GM23338 (cell line): ENCODE measurements at regions not wholly inside any gene's neighbourhood (a gene's known extent, or its start where the extent isn't known, plus 50 kb on each side); places are given as distances from the start of the nearest gene placed in this dataset.

Experiments used
- ATAC-seq: fragments of 200-7000 bp; cut with Tn5 transposase; 3 replicates; pipeline ENCODE4 v1.9.1; 2020
- DNase-seq: peaks from one replicate; pipeline ENCODE4 v3.0.0-alpha.2; 2015; ENCODE audit warnings: low spot score
- H2AFZ ChIP-seq: fragments of 200-600 bp; sonication (generic); 2 replicates; pipeline ENCODE4 v1.8.0; 2016; ENCODE audit warnings: antibody characterized with exemption, mild to moderate bottlenecking, moderate library complexity
- H3F3A ChIP-seq: fragments of 200-600 bp; sonication (generic); replicated peaks from 2 replicates; pipeline ENCODE4 v1.8.0; 2017; ENCODE audit warnings: antibody characterized with exemption, mixed run types, low read depth
- H3K27ac ChIP-seq: fragments of 200-600 bp; sonication (generic); 2 replicates; pipeline ENCODE4 v1.6.1; 2016; ENCODE audit warnings: low read depth
- H3K27me3 ChIP-seq: fragments of 200-600 bp; sonication (generic); 2 replicates; pipeline ENCODE4 v1.8.0; 2016; ENCODE audit warnings: mild to moderate bottlenecking, mixed run types, moderate library complexity; ENCODE audit not compliant: insufficient read depth
- H3K36me3 ChIP-seq: fragments of 200-600 bp; sonication (generic); 2 replicates; pipeline ENCODE4 v1.8.0; 2016; ENCODE audit warnings: mild to moderate bottlenecking; ENCODE audit not compliant: insufficient read depth
- H3K4me1 ChIP-seq: fragments of 200-600 bp; sonication (generic); 2 replicates; pipeline ENCODE4 v1.8.0; 2016; ENCODE audit warnings: mild to moderate bottlenecking, moderate library complexity; ENCODE audit not compliant: insufficient read depth
- H3K4me2 ChIP-seq: fragments of 200-600 bp; sonication (generic); 2 replicates; pipeline ENCODE4 v1.7.1; 2017; ENCODE audit warnings: mixed run types
- H3K4me3 ChIP-seq: fragments of 200-600 bp; sonication (generic); 2 replicates; pipeline ENCODE4 v1.6.1; 2016; ENCODE audit warnings: mixed run types
- H3K79me2 ChIP-seq: fragments of 200-600 bp; sonication (generic); replicated peaks from 2 replicates; pipeline ENCODE4 v1.8.0; 2017; ENCODE audit warnings: mild to moderate bottlenecking; ENCODE audit not compliant: insufficient read depth
- H3K9me2 ChIP-seq: fragments of 200-600 bp; sonication (generic); 2 replicates; pipeline ENCODE4 v1.8.0; 2017; ENCODE audit not compliant: insufficient read depth
- H4K20me1 ChIP-seq: fragments of 200-600 bp; sonication (generic); replicated peaks from 2 replicates; pipeline ENCODE4 v1.8.0; 2017; ENCODE audit warnings: mild to moderate bottlenecking; ENCODE audit not compliant: insufficient read depth
- H3K27ac Mint-ChIP-seq: 2 replicates; pipeline ENCODE4 v1.8.0; 2020; ENCODE audit warnings: inconsistent platforms, mild to moderate bottlenecking, moderate library complexity, mixed read lengths
- H3K27me3 Mint-ChIP-seq: 3 replicates; pipeline ENCODE4 v1.8.0; 2022; ENCODE audit warnings: low read depth, mild to moderate bottlenecking, moderate library complexity, mixed read lengths, inconsistent platforms; ENCODE audit not compliant: insufficient read depth, poor library complexity
- H3K36me3 Mint-ChIP-seq: 3 replicates; pipeline ENCODE4 v1.8.0; 2021; ENCODE audit warnings: low read depth, mild to moderate bottlenecking, inconsistent platforms, moderate library complexity, mixed read lengths
- H3K4me1 Mint-ChIP-seq: 3 replicates; pipeline ENCODE4 v1.8.0; 2020; ENCODE audit warnings: mild to moderate bottlenecking, inconsistent platforms, mixed read lengths
- H3K4me3 Mint-ChIP-seq: 3 replicates; pipeline ENCODE4 v1.8.0; 2021; ENCODE audit warnings: moderate library complexity, mild to moderate bottlenecking, inconsistent platforms, mixed read lengths
- H3K9me3 Mint-ChIP-seq: 3 replicates; pipeline ENCODE4 v1.8.0; 2020; ENCODE audit warnings: moderate library complexity, mild to moderate bottlenecking, inconsistent platforms, mixed read lengths
- CREB1 ChIP-seq: fragments of 250-450 bp; sonication (Bioruptor Pico); IDR thresholded peaks from 2 replicates; pipeline ENCODE4 v1.5.0; 2020; ENCODE audit warnings: low read depth, mild to moderate bottlenecking, moderate library complexity
- EZH2 ChIP-seq: fragments of 200-600 bp; sonication (generic); IDR thresholded peaks from one replicate; pipeline ENCODE4 v1.8.0; 2017; ENCODE audit warnings: antibody characterized with exemption, mild to moderate bottlenecking, low read depth; ENCODE audit not compliant: unreplicated experiment
- EZH2phosphoT487 ChIP-seq: fragments of 200-600 bp; sonication (generic); IDR thresholded peaks from one replicate; pipeline ENCODE4 v1.8.1; 2018; ENCODE audit warnings: antibody characterized with exemption; ENCODE audit not compliant: unreplicated experiment
- JUNB ChIP-seq: IDR thresholded peaks from one replicate; pipeline ENCODE4 v1.6.1; 2016; ENCODE audit warnings: antibody characterized with exemption; ENCODE audit not compliant: unreplicated experiment
- NANOG ChIP-seq: IDR thresholded peaks from 2 replicates; pipeline ENCODE4 v1.6.1; 2016; ENCODE audit warnings: antibody characterized with exemption, borderline replicate concordance
- POLR2AphosphoS5 ChIP-seq: IDR thresholded peaks from 2 replicates; pipeline ENCODE4 v1.6.1; 2016; ENCODE audit warnings: antibody characterized with exemption, low read depth
- STAT1 ChIP-seq: IDR thresholded peaks from one replicate; pipeline ENCODE4 v1.6.1; 2016; ENCODE audit warnings: antibody characterized with exemption; ENCODE audit not compliant: unreplicated experiment
- ZNF114 ChIP-seq: fragments of 250-450 bp; sonication (Bioruptor Pico); IDR thresholded peaks from 2 replicates; pipeline ENCODE4 v1.5.0; 2020; ENCODE audit warnings: mild to moderate bottlenecking, moderate library complexity
- ZNF331 ChIP-seq: fragments of 250-450 bp; sonication (Bioruptor Pico); IDR thresholded peaks from 2 replicates; pipeline ENCODE4 v1.5.0; 2020; ENCODE audit warnings: low read depth, mild to moderate bottlenecking, moderate library complexity
- TF ChIP-seq, protein P1 (sequence below): fragments of 250-450 bp; sonication (Bioruptor Pico); IDR thresholded peaks from 2 replicates; pipeline ENCODE4 v1.5.0; 2020; ENCODE audit warnings: mild to moderate bottlenecking, moderate library complexity
- TF ChIP-seq, protein P2 (sequence below): IDR thresholded peaks from one replicate; pipeline ENCODE4 v1.6.1; 2018; ENCODE audit warnings: antibody characterized with exemption; ENCODE audit not compliant: unreplicated experiment
- TF ChIP-seq, protein P3 (sequence below), 2 experiments: fragments of 200-600 bp in 1 of 2; sonication (generic) in 1 of 2; conservative IDR thresholded peaks; 2 replicates each; pipeline versions ENCODE4 v1.5.1 to v1.6.1; 2016 to 2017; ENCODE audit warnings: antibody characterized with exemption in 2 of 2, low read depth in 2 of 2, mild to moderate bottlenecking in 2 of 2, moderate library complexity in 1 of 2
- TF ChIP-seq, protein P4 (sequence below): IDR thresholded peaks from 2 replicates; pipeline ENCODE4 v1.6.1; 2016; ENCODE audit warnings: antibody characterized with exemption

DNA sequence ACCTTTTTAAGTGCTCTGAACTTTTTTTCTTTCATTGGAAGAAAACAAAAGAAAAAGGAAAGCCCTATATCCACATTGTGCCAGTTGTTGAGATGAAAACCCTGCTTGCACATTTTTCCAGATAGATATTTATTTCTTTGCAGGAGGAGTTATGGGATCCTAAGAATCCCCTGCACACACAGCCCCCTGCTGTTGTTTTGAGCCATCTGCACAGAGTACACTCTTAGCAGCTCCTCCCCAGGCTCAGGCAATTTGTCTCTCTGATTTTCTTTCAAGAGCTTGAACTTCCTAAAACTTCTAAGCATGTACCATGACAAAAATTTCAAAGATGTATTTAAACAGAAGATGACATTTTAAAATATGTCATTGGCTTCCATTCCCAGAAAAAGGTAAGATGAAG, 436.9 kb downstream of the METTL4 start:
- peaks cover 6% of the 10 kb centered on the region; the same call in 1 of the 3 replicates for H3K4me1 Mint-ChIP-seq
- Histone ChIP-seq H2AFZ (no peak overlapping the region), H3K4me1 (no peaks in the 10 kb centered on the region), H3K36me3 (no peaks in the 10 kb centered on the region), H4K20me1 (no peaks in the 10 kb centered on the region), H3K27ac (no peak overlapping the region), H3K4me3 (no peak overlapping the region), H3K79me2 (no peaks in the 10 kb centered on the region), H3K27me3 (no peaks in the 10 kb centered on the region), H3K9me2 (no peaks in the 10 kb centered on the region), H3K4me2 (no peak overlapping the region), H3F3A (no peaks in the 10 kb centered on the region)
- no peaks in the 10 kb centered on the region for H3K27me3 Mint-ChIP-seq
- H3K9me3 Mint-ChIP-seq = no peaks in the 10 kb centered on the region
- no peak overlapping the region for H3K4me3 Mint-ChIP-seq
- TF ChIP-seq ZNF331 (CRISPR knock-in tag) = no peak
- TF ChIP-seq NANOG = no peak
- TF ChIP-seq ZNF114 (CRISPR knock-in tag) = no peak
- TF ChIP-seq, protein P1, sequence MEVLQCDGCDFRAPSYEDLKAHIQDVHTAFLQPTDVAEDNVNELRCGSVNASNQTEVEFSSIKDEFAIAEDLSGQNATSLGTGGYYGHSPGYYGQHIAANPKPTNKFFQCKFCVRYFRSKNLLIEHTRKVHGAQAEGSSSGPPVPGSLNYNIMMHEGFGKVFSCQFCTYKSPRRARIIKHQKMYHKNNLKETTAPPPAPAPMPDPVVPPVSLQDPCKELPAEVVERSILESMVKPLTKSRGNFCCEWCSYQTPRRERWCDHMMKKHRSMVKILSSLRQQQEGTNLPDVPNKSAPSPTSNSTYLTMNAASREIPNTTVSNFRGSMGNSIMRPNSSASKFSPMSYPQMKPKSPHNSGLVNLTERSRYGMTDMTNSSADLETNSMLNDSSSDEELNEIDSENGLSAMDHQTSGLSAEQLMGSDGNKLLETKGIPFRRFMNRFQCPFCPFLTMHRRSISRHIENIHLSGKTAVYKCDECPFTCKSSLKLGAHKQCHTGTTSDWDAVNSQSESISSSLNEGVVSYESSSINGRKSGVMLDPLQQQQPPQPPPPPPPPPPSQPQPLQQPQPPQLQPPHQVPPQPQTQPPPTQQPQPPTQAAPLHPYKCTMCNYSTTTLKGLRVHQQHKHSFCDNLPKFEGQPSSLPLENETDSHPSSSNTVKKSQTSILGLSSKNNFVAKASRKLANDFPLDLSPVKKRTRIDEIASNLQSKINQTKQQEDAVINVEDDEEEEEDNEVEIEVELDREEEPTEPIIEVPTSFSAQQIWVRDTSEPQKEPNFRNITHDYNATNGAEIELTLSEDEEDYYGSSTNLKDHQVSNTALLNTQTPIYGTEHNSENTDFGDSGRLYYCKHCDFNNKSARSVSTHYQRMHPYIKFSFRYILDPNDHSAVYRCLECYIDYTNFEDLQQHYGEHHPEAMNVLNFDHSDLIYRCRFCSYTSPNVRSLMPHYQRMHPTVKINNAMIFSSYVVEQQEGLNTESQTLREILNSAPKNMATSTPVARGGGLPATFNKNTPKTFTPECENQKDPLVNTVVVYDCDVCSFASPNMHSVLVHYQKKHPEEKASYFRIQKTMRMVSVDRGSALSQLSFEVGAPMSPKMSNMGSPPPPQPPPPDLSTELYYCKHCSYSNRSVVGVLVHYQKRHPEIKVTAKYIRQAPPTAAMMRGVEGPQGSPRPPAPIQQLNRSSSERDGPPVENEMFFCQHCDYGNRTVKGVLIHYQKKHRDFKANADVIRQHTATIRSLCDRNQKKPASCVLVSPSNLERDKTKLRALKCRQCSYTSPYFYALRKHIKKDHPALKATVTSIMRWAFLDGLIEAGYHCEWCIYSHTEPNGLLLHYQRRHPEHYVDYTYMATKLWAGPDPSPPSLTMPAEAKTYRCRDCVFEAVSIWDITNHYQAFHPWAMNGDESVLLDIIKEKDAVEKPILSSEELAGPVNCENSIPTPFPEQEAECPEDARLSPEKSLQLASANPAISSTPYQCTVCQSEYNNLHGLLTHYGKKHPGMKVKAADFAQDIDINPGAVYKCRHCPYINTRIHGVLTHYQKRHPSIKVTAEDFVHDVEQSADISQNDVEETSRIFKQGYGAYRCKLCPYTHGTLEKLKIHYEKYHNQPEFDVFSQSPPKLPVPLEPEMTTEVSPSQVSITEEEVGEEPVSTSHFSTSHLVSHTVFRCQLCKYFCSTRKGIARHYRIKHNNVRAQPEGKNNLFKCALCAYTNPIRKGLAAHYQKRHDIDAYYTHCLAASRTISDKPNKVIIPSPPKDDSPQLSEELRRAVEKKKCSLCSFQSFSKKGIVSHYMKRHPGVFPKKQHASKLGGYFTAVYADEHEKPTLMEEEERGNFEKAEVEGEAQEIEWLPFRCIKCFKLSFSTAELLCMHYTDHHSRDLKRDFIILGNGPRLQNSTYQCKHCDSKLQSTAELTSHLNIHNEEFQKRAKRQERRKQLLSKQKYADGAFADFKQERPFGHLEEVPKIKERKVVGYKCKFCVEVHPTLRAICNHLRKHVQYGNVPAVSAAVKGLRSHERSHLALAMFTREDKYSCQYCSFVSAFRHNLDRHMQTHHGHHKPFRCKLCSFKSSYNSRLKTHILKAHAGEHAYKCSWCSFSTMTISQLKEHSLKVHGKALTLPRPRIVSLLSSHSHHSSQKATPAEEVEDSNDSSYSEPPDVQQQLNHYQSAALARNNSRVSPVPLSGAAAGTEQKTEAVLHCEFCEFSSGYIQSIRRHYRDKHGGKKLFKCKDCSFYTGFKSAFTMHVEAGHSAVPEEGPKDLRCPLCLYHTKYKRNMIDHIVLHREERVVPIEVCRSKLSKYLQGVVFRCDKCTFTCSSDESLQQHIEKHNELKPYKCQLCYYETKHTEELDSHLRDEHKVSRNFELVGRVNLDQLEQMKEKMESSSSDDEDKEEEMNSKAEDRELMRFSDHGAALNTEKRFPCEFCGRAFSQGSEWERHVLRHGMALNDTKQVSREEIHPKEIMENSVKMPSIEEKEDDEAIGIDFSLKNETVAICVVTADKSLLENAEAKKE (CRISPR knock-in tag) = no peak
- TF ChIP-seq, protein P2, sequence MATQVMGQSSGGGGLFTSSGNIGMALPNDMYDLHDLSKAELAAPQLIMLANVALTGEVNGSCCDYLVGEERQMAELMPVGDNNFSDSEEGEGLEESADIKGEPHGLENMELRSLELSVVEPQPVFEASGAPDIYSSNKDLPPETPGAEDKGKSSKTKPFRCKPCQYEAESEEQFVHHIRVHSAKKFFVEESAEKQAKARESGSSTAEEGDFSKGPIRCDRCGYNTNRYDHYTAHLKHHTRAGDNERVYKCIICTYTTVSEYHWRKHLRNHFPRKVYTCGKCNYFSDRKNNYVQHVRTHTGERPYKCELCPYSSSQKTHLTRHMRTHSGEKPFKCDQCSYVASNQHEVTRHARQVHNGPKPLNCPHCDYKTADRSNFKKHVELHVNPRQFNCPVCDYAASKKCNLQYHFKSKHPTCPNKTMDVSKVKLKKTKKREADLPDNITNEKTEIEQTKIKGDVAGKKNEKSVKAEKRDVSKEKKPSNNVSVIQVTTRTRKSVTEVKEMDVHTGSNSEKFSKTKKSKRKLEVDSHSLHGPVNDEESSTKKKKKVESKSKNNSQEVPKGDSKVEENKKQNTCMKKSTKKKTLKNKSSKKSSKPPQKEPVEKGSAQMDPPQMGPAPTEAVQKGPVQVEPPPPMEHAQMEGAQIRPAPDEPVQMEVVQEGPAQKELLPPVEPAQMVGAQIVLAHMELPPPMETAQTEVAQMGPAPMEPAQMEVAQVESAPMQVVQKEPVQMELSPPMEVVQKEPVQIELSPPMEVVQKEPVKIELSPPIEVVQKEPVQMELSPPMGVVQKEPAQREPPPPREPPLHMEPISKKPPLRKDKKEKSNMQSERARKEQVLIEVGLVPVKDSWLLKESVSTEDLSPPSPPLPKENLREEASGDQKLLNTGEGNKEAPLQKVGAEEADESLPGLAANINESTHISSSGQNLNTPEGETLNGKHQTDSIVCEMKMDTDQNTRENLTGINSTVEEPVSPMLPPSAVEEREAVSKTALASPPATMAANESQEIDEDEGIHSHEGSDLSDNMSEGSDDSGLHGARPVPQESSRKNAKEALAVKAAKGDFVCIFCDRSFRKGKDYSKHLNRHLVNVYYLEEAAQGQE = no peak
- TF ChIP-seq EZH2 = no peak
- TF ChIP-seq EZH2phosphoT487 = no peak
- no peak for TF ChIP-seq JUNB
- TF ChIP-seq, protein P3, sequence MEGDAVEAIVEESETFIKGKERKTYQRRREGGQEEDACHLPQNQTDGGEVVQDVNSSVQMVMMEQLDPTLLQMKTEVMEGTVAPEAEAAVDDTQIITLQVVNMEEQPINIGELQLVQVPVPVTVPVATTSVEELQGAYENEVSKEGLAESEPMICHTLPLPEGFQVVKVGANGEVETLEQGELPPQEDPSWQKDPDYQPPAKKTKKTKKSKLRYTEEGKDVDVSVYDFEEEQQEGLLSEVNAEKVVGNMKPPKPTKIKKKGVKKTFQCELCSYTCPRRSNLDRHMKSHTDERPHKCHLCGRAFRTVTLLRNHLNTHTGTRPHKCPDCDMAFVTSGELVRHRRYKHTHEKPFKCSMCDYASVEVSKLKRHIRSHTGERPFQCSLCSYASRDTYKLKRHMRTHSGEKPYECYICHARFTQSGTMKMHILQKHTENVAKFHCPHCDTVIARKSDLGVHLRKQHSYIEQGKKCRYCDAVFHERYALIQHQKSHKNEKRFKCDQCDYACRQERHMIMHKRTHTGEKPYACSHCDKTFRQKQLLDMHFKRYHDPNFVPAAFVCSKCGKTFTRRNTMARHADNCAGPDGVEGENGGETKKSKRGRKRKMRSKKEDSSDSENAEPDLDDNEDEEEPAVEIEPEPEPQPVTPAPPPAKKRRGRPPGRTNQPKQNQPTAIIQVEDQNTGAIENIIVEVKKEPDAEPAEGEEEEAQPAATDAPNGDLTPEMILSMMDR (conservative IDR thresholded peaks at IDR 0.05; ENCODE audit: low read depth in 2 of 2) = no peak; a peak in 1 of 4 replicates
- no peak for TF ChIP-seq POLR2AphosphoS5
- TF ChIP-seq STAT1 = no peak
- TF ChIP-seq, protein P4, sequence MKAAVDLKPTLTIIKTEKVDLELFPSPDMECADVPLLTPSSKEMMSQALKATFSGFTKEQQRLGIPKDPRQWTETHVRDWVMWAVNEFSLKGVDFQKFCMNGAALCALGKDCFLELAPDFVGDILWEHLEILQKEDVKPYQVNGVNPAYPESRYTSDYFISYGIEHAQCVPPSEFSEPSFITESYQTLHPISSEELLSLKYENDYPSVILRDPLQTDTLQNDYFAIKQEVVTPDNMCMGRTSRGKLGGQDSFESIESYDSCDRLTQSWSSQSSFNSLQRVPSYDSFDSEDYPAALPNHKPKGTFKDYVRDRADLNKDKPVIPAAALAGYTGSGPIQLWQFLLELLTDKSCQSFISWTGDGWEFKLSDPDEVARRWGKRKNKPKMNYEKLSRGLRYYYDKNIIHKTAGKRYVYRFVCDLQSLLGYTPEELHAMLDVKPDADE = no peak
- TF ChIP-seq CREB1 (CRISPR knock-in tag) = no peak
- DNase-seq (no peak), ATAC-seq (no peak)
- no peaks in the 10 kb centered on the region for H3K36me3 Mint-ChIP-seq
- no peak overlapping the region for H3K27ac Mint-ChIP-seq
